ENCODE measurements at regions not wholly inside any gene's neighbourhood (a gene's known extent, or its start where the extent isn't known, plus 50 kb on each side); places are given as distances from the start of the nearest gene placed in this dataset.

GRCh38 chr3:140748-141330 lies 55.7 kb upstream of the CHL1 start:
- DNase-seq, result no peak

Data from stimulated activated CD4-positive, alpha-beta T cell treated with anti-CD3 and anti-CD28 coated beads, Interleukin-2, amount 100 ng/mL, for 48 hours (primary cell).